ENCODE measurements at regions not wholly inside any gene's neighbourhood (a gene's known extent, or its start where the extent isn't known, plus 50 kb on each side); places are given as distances from the start of the nearest gene placed in this dataset.

DNA sequence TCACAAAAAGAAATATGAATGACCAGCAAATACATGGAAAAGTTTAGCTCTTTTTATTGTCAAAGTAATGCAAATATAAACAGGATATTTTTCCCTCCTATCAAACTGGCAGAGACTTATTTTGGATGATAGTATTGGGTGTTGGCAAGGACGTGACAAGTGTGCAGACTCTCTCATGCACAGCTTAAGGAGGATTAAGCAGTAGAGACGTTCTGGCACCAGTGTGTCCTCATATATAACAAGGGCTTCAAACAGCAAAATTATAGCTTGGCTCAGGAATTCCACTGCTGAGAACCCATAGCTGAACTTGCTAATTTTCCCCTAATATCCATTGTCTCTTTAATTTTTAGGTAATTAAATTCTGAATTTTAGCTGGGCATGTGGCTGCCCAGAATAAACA, 114.4 kb downstream of the FAM124B start:
- TF ChIP-seq POLR2A (IDR thresholded peaks at IDR 0.05) = no peak
- TF ChIP-seq, protein P1, sequence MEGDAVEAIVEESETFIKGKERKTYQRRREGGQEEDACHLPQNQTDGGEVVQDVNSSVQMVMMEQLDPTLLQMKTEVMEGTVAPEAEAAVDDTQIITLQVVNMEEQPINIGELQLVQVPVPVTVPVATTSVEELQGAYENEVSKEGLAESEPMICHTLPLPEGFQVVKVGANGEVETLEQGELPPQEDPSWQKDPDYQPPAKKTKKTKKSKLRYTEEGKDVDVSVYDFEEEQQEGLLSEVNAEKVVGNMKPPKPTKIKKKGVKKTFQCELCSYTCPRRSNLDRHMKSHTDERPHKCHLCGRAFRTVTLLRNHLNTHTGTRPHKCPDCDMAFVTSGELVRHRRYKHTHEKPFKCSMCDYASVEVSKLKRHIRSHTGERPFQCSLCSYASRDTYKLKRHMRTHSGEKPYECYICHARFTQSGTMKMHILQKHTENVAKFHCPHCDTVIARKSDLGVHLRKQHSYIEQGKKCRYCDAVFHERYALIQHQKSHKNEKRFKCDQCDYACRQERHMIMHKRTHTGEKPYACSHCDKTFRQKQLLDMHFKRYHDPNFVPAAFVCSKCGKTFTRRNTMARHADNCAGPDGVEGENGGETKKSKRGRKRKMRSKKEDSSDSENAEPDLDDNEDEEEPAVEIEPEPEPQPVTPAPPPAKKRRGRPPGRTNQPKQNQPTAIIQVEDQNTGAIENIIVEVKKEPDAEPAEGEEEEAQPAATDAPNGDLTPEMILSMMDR (IDR thresholded peaks at IDR 0.05) = no peak
- H3K9me3 ChIP-seq = no peaks in the 10 kb centered on the region
- H3K4me1 ChIP-seq = no peaks in the 10 kb centered on the region
- no peaks in the 10 kb centered on the region for H3K36me3 ChIP-seq (replicated peaks in 1 of 2; ENCODE audit: insufficient read depth in 1 of 2, low read depth in 2 of 2)
- ATAC-seq = no peak
- intact Hi-C loops (cut with DNase I) = loop anchor here (5.0 kb wide), 1 partner anchor 290 kb away; no protein-coding TSS in a partner anchor
- H3K27ac ChIP-seq = no peak overlapping the region
- DNase-seq = no peak
- H3K4me3 ChIP-seq = no peak overlapping the region
- no peaks in the 10 kb centered on the region for H3K27me3 ChIP-seq
- 19 to 43% methylated on average over 2 of the region's 2 CpGs for WGBS, 2 donors

DNA sequence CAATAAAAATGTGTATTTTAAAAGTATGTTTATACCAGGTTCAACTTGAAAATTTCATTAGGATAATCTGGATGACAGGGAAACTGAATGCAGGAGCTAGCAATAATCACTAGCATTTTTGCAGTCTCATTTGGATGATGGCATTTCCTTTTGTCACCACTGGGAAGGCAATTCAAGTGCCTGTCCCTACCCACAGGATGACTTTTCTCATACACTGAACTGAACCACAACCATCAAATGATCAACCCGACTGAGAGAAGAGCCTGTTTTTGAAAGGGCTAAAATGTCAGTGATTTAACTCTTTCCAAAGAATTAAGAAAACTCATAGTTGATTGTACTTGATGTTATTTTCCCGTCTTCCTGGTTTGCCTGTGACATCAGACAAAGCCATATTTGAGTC, 115.0 kb downstream of the FAM124B start:
- no peak for ATAC-seq

DNA sequence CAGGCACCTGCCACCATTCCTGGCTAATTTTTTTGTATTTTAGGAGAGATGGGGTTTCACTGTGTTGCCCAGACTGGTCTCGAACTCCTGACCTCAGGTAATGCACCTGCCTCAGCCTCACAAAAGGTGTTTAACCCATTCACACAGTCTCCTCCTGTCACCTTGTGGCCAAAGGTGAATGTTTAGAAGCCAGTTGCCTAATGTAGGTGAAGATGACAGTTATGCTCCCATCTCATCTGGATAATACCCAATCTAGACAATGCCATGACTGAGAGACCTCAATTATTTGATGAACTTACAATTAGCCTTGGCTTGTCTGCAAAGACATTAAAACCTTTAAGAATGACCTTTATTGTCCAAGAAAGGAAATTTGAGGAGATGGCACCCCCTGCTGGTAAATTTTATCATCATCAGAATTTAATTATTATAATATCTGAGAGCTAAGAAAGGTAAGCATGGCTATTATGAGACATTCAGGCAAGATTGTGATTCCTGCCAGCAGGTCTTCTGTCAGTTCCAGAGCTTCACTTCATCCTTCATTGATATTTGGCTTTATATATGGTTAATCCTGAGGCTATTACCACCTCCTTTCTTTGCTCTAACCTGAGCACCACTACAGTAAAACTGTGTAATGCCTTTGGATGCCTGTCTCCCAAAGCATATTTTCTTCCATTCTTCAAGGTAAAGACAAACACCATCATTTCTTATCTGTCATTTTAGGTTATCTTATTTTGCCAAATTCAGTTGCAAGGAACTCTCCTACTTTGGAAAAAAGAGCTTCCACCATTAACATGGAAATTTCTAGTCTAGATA, 117.6 kb downstream of the FAM124B start:
- Histone ChIP-seq H3K4me1 (no peaks in the 10 kb centered on the region), H3K27ac (no peak overlapping the region), H3K9me3 (no peaks in the 10 kb centered on the region), H3K4me3 (no peak overlapping the region), H3K36me3 (replicated peaks in 1 of 2; ENCODE audit: insufficient read depth in 1 of 2, low read depth in 2 of 2) (no peaks in the 10 kb centered on the region), H3K27me3 (no peaks in the 10 kb centered on the region)
- intact Hi-C loops (cut with DNase I) = no loop called here
- peak in 2 of 4 donors; percentile 11 to 15 for DNase-seq
- TF ChIP-seq, protein P1 (IDR thresholded peaks at IDR 0.05) = peak; percentile 42 to 83 (median 73)
- no peak for TF ChIP-seq POLR2A (IDR thresholded peaks at IDR 0.05)
- 0 to 27% methylated on average over 1 of the region's 1 CpG for WGBS, 2 donors
- ATAC-seq = peak; percentile 45

More for the DNA sequence above, 115.0 kb downstream of the FAM124B start:
- H3K9me3 ChIP-seq = no peaks in the 10 kb centered on the region
- H3K4me1 ChIP-seq = no peaks in the 10 kb centered on the region
- DNase-seq = no peak
- no peak for TF ChIP-seq POLR2A (IDR thresholded peaks at IDR 0.05)
- TF ChIP-seq, protein P1 (IDR thresholded peaks at IDR 0.05) = no peak
- H3K27me3 ChIP-seq = no peaks in the 10 kb centered on the region
- no peak overlapping the region for H3K4me3 ChIP-seq
- H3K27ac ChIP-seq = no peak overlapping the region
- 41 to 46% methylated on average over 2 of the region's 2 CpGs for WGBS, 2 donors
- H3K36me3 ChIP-seq (replicated peaks in 1 of 2; ENCODE audit: insufficient read depth in 1 of 2, low read depth in 2 of 2) = no peaks in the 10 kb centered on the region
- intact Hi-C loops (cut with DNase I) = loop anchor here (5.0 kb wide), 1 partner anchor 290 kb away; no protein-coding TSS in a partner anchor

DNA sequence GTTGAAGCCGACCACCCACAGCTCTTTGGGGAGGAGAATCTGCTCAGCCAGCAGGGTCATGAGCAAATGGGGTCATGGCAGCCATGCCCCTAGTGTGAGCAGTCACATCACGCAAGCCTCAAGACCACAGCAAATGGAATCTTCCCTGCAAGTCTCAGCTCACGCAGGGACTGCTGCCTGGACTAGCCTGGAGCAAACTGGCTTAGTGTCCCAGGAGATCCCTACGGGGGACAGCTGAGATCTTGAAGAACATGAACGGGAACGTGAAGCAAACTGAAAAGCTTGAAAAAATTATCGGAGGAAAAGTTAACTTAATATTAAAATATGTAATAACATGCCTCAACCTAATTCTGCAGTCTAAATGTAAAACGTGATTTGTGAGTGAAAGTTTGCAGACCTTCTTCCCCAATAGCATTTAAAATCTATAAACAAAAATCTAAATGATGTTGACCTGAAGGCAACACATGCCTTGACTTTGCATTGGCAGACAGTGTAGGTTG, 118.4 kb downstream of the FAM124B start:
- intact Hi-C loops (cut with DNase I) = no loop called here
- TF ChIP-seq POLR2A (IDR thresholded peaks at IDR 0.05) = no peak
- TF ChIP-seq, protein P1 (IDR thresholded peaks at IDR 0.05) = no peak
- no peak for ATAC-seq

More for the DNA sequence above, 118.4 kb downstream of the FAM124B start:
- Histone ChIP-seq H3K9me3 (no peaks in the 10 kb centered on the region), H3K27me3 (no peaks in the 10 kb centered on the region), H3K36me3 (replicated peaks in 1 of 2; ENCODE audit: insufficient read depth in 1 of 2, low read depth in 2 of 2) (no peaks in the 10 kb centered on the region), H3K27ac (no peak overlapping the region), H3K4me1 (no peaks in the 10 kb centered on the region), H3K4me3 (no peak overlapping the region)
- WGBS, 2 donors = 53 to 57% methylated on average over 8 of the region's 8 CpGs
- no peak for DNase-seq
